ENCODE measurements at regions not wholly inside any gene's neighbourhood (a gene's known extent, or its start where the extent isn't known, plus 50 kb on each side); places are given as distances from the start of the nearest gene placed in this dataset.

- no peak for ATAC-seq (ENCODE audit: insufficient number of reproducible peaks, low FRiP score, low read depth)
- Histone ChIP-seq H3K9me3 (no peaks in the 10 kb centered on the region), H3K27me3 (replicated peaks; ENCODE audit: insufficient read depth) (no peaks in the 10 kb centered on the region), H3K36me3 (no peaks in the 10 kb centered on the region), H3K27ac (no peak overlapping the region), H3K4me3 (no peak overlapping the region), H3K4me1 (ENCODE audit: control insufficient read depth in 1 of 2, low read depth in 2 of 2) (no peaks in the 10 kb centered on the region)
- no peak for TF ChIP-seq CTCF (IDR thresholded peaks at IDR 0.05)
- DNase-seq (ENCODE audit: low spot score) = no peak
Measured at GRCh38 chr16:82459580-82460256, 167.1 kb upstream of the CDH13 start.

GRCh38 chr16:82456683-82457082, 170.1 kb upstream of the CDH13 start:
- ATAC-seq (ENCODE audit: insufficient number of reproducible peaks, low FRiP score, low read depth) (no peak), DNase-seq (ENCODE audit: low spot score) (no peak)
- Histone ChIP-seq H3K27ac (no peak overlapping the region), H3K4me3 (no peak overlapping the region), H3K4me1 (ENCODE audit: control insufficient read depth in 1 of 2, low read depth in 2 of 2) (no peaks in the 10 kb centered on the region), H3K27me3 (replicated peaks; ENCODE audit: insufficient read depth) (no peaks in the 10 kb centered on the region), H3K36me3 (no peaks in the 10 kb centered on the region), H3K9me3 (no peaks in the 10 kb centered on the region)
- peak; percentile 80 for TF ChIP-seq CTCF (IDR thresholded peaks at IDR 0.05)

GRCh38 chr16:82454566-82454965, 172.2 kb upstream of the CDH13 start:
- H3K4me3 ChIP-seq = no peak overlapping the region
- ATAC-seq (ENCODE audit: insufficient number of reproducible peaks, low FRiP score, low read depth) (no peak), DNase-seq (ENCODE audit: low spot score) (no peak)
- peaks cover 0 to 4% of the 10 kb centered on the region in 2 donors for H3K4me1 ChIP-seq (ENCODE audit: control insufficient read depth in 1 of 2, low read depth in 2 of 2)
- H3K27ac ChIP-seq = no peak overlapping the region
- no peaks in the 10 kb centered on the region for H3K36me3 ChIP-seq
- no peaks in the 10 kb centered on the region for H3K27me3 ChIP-seq (replicated peaks; ENCODE audit: insufficient read depth)
- H3K9me3 ChIP-seq = no peaks in the 10 kb centered on the region
- TF ChIP-seq CTCF (IDR thresholded peaks at IDR 0.05) = no peak

- no peak for DNase-seq (ENCODE audit: low spot score)
- ATAC-seq (ENCODE audit: insufficient number of reproducible peaks, low FRiP score, low read depth) = no peak
- Histone ChIP-seq H3K9me3 (no peaks in the 10 kb centered on the region), H3K4me3 (no peak overlapping the region), H3K27me3 (replicated peaks; ENCODE audit: insufficient read depth) (no peaks in the 10 kb centered on the region), H3K27ac (no peak overlapping the region), H3K36me3 (no peaks in the 10 kb centered on the region), H3K4me1 (ENCODE audit: control insufficient read depth in 1 of 2, low read depth in 2 of 2) (peaks cover 0 to 5% of the 10 kb centered on the region in 2 donors)
- no peak for TF ChIP-seq CTCF (IDR thresholded peaks at IDR 0.05)
Measured at GRCh38 chr16:82454152-82454551, 172.6 kb upstream of the CDH13 start.

- H3K36me3 ChIP-seq = no peaks in the 10 kb centered on the region
- no peaks in the 10 kb centered on the region for H3K27me3 ChIP-seq (replicated peaks; ENCODE audit: insufficient read depth)
- no peak for DNase-seq (ENCODE audit: low spot score)
- H3K4me1 ChIP-seq (ENCODE audit: control insufficient read depth in 1 of 2, low read depth in 2 of 2) = peaks cover 0 to 5% of the 10 kb centered on the region in 2 donors
- ATAC-seq (ENCODE audit: insufficient number of reproducible peaks, low FRiP score, low read depth) = no peak
- H3K27ac ChIP-seq = no peak overlapping the region
- no peaks in the 10 kb centered on the region for H3K9me3 ChIP-seq
- no peak for TF ChIP-seq CTCF (IDR thresholded peaks at IDR 0.05)
- no peak overlapping the region for H3K4me3 ChIP-seq
Measured at GRCh38 chr16:82452004-82452756, 174.6 kb upstream of the CDH13 start.

Data from thoracic aorta (tissue), 2 donors.